Peyer's patch (tissue), 4 donors: ENCODE measurements at regions not wholly inside any gene's neighbourhood (a gene's known extent, or its start where the extent isn't known, plus 50 kb on each side); places are given as distances from the start of the nearest gene placed in this dataset.

ENCODE experiments used
- DNase-seq, 3 donors: peaks; one replicate each; pipeline ENCODE4 v3.0.0-alpha.2; 2017 to 2019
- H3K27ac ChIP-seq, 4 donors: fragments of 200-600 bp; sonication (generic); one replicate each; pipeline ENCODE4 v1.5.1; 2016 to 2019
- H3K27me3 ChIP-seq, 2 donors: fragments of 200-600 bp; sonication (generic); one replicate each; pipeline ENCODE4 v1.5.1; 2019
- H3K36me3 ChIP-seq, 3 donors: fragments of 200-600 bp; sonication (generic); one replicate each; pipeline ENCODE4 v1.5.1; 2016 to 2019
- H3K4me1 ChIP-seq, 4 donors: fragments of 200-600 bp; sonication (generic); one replicate each; pipeline ENCODE4 v1.5.1; 2016 to 2019
- H3K4me3 ChIP-seq, 4 donors: fragments of 200-600 bp; sonication (generic); 1 replicate in 3 of 4; 2 replicates in 1 of 4; pipeline ENCODE4 v1.5.1; 2016 to 2019; ENCODE audit warnings: mild to moderate bottlenecking in 1 of 4
- H3K9me3 ChIP-seq, 4 donors: fragments of 200-600 bp; sonication (generic); one replicate each; pipeline ENCODE4 v1.5.1; 2016 to 2019; ENCODE audit warnings: mild to moderate bottlenecking in 1 of 4
- CTCF ChIP-seq, 6 experiments: fragments of 450-650 bp in 4 of 6; fragments of 200-600 bp in 2 of 6; sonication (generic) in 1 of 6; IDR thresholded peaks; one replicate each; pipeline ENCODE4 v1.5.1; 2017 to 2019; ENCODE audit warnings: antibody characterized with exemption in 6 of 6, mild to moderate bottlenecking in 3 of 6, moderate library complexity in 1 of 6
- POLR2A ChIP-seq, 2 donors: fragments of 450-650 bp; IDR thresholded peaks; one replicate each; pipeline ENCODE4 v1.5.1; 2017; ENCODE audit warnings: antibody characterized with exemption in 2 of 2, mild to moderate bottlenecking in 2 of 2, moderate library complexity in 2 of 2

- Histone ChIP-seq H3K4me3 (no peak overlapping the region), H3K4me1 (no peaks in the 10 kb centered on the region), H3K36me3 (no peaks in the 10 kb centered on the region), H3K27ac (no peak overlapping the region), H3K9me3 (no peaks in the 10 kb centered on the region), H3K27me3 (no peaks in the 10 kb centered on the region)
- DNase-seq = no peak
- TF ChIP-seq POLR2A (IDR thresholded peaks at IDR 0.05) (no peak), CTCF (IDR thresholded peaks at IDR 0.05) (no peak)
Observed at GRCh38 chr15:87287156-87287555, 969.4 kb downstream of the NTRK3 start.

DNA sequence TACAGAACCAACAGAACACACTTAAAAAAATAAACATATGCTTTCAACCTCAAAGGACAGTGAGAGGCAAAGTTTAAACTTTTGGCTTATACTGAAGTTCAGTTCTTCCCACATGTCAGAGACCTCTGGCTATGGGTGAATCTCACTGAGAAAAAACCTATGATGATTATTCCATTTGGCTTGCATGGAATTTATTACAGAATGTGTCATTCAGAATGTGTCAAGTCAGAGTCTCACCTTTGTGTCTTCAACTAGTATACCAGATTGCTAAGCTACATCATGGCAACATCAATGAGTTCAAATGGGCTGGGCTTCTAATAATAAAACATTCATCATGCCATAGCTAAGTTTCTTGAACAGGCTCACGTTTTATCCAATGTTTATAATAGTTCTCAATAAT, 987.0 kb downstream of the NTRK3 start:
- no peak for TF ChIP-seq POLR2A (IDR thresholded peaks at IDR 0.05)
- TF ChIP-seq CTCF (IDR thresholded peaks at IDR 0.05) = no peak
- Histone ChIP-seq H3K9me3 (no peaks in the 10 kb centered on the region), H3K27ac (no peak overlapping the region), H3K4me3 (no peak overlapping the region), H3K36me3 (no peaks in the 10 kb centered on the region), H3K4me1 (no peaks in the 10 kb centered on the region), H3K27me3 (no peaks in the 10 kb centered on the region)
- DNase-seq = no peak

DNA sequence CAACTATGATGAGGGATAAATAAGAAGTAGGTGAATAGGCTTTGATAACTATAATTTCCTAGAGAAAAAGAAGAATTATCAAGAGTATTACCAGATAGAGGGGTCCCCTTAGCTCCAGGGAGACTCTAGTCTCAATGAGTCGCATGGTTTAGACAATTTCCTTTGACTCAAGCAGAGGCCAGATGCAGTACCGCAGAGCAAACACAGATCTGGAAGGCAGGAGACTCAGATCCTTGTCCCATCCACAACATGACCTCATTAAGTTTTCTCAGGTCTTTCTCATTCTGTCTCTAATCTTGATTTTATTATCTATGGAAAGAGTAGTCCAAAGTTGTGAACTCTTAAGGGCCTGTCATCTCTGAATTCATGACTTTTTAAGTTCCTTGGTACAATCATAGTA, 987.9 kb downstream of the NTRK3 start:
- Histone ChIP-seq H3K36me3 (no peaks in the 10 kb centered on the region), H3K9me3 (no peaks in the 10 kb centered on the region), H3K4me3 (no peak overlapping the region), H3K4me1 (no peaks in the 10 kb centered on the region), H3K27me3 (no peaks in the 10 kb centered on the region), H3K27ac (no peak overlapping the region)
- TF ChIP-seq POLR2A (IDR thresholded peaks at IDR 0.05) = no peak
- TF ChIP-seq CTCF (IDR thresholded peaks at IDR 0.05) = no peak
- DNase-seq = no peak

GRCh38 chr15:87267798-87268197, 988.7 kb downstream of the NTRK3 start:
- no peak for DNase-seq
- Histone ChIP-seq H3K4me1 (no peaks in the 10 kb centered on the region), H3K36me3 (no peaks in the 10 kb centered on the region), H3K9me3 (no peaks in the 10 kb centered on the region), H3K4me3 (no peak overlapping the region), H3K27ac (no peak overlapping the region), H3K27me3 (no peaks in the 10 kb centered on the region)
- no peak for TF ChIP-seq POLR2A (IDR thresholded peaks at IDR 0.05)
- TF ChIP-seq CTCF (IDR thresholded peaks at IDR 0.05) = no peak

DNA sequence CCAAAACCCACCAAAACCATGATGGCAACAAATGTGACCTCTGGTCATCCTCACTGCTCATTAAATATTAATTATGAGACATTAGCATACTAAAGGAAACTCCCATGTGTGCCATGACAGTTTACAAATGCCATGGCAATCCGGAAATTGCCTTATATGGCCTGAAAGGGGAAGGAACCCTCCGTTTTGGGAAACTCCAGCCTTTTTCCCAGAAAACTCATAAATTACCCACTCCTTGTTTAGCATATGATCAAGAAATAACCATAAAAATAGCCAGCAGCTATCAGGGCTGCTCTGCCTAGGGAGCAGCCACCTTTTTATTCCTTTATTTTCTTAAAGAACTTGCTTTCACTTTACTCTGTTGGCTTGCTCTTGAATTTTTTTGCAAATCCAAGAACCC, 992.7 kb downstream of the NTRK3 start:
- Histone ChIP-seq H3K27me3 (no peaks in the 10 kb centered on the region), H3K9me3 (no peaks in the 10 kb centered on the region), H3K36me3 (no peaks in the 10 kb centered on the region), H3K27ac (no peak overlapping the region), H3K4me3 (no peak overlapping the region), H3K4me1 (no peaks in the 10 kb centered on the region)
- DNase-seq = no peak
- no peak for TF ChIP-seq CTCF (IDR thresholded peaks at IDR 0.05)
- no peak for TF ChIP-seq POLR2A (IDR thresholded peaks at IDR 0.05)

- no peak for TF ChIP-seq POLR2A (IDR thresholded peaks at IDR 0.05)
- no peak for TF ChIP-seq CTCF (IDR thresholded peaks at IDR 0.05)
- H3K27ac ChIP-seq = no peak overlapping the region
- H3K9me3 ChIP-seq = no peaks in the 10 kb centered on the region
- H3K4me3 ChIP-seq = no peak overlapping the region
- H3K36me3 ChIP-seq = no peaks in the 10 kb centered on the region
- no peaks in the 10 kb centered on the region for H3K4me1 ChIP-seq
- no peaks in the 10 kb centered on the region for H3K27me3 ChIP-seq
- DNase-seq = no peak
Observed at GRCh38 chr15:87263296-87263695, 993.2 kb downstream of the NTRK3 start.
